ENCODE measurements at regions not wholly inside any gene's neighbourhood (a gene's known extent, or its start where the extent isn't known, plus 50 kb on each side); places are given as distances from the start of the nearest gene placed in this dataset.

DNA sequence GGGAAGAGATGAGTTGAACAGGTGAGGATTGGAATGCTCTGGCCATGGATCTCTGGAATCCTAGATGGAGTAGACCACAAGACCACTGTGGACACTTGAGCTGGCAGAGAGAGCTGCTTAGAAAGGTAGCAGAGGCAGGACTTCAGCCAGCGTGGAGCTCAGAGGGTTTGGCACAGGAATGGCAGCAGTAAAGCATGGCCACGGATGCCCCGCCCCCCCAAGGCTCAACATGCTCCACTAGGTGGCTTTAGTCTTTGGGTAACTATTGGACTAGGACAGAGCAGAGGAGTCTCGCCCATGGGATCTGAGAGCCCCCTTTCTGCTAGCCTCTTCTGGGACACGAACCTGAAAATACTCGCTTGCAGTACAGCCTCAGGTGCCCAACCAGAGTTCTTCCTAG, 150.1 kb upstream of the NEIL3 start:
- no peak overlapping the region for H2AFZ ChIP-seq (ENCODE audit: low read depth, low read length)
- H3K4me2 ChIP-seq (ENCODE audit: low read length), result no peak overlapping the region
- no peaks in the 10 kb centered on the region for H3K4me1 ChIP-seq (ENCODE audit: low read length)
- TF ChIP-seq EZH2phosphoT487 (IDR thresholded peaks at IDR 0.05; ENCODE audit: low read depth), result no peak
- TF ChIP-seq CTCF (IDR thresholded peaks at IDR 0.05; ENCODE audit: low read depth, low read length), result no peak
- H3K9me3 ChIP-seq (ENCODE audit: insufficient read depth, low read length), result no peaks in the 10 kb centered on the region
- no peaks in the 10 kb centered on the region for H3K36me3 ChIP-seq (replicated peaks; ENCODE audit: low read depth, low read length)
- no peak overlapping the region for H3K9ac ChIP-seq (ENCODE audit: low read length)
- H3K79me2 ChIP-seq (ENCODE audit: low read length), result no peaks in the 10 kb centered on the region
- H3K4me3 ChIP-seq (ENCODE audit: low read length), result no peak overlapping the region
- no peak overlapping the region for H3K27ac ChIP-seq (ENCODE audit: low read length)
- H3K27me3 ChIP-seq (ENCODE audit: low read depth, low read length), result no peaks in the 10 kb centered on the region
- no peaks in the 10 kb centered on the region for H4K20me1 ChIP-seq (ENCODE audit: insufficient read depth, low read length)

GRCh38 chr4:177161781-177162180, 147.9 kb upstream of the NEIL3 start:
- TF ChIP-seq EZH2phosphoT487 (IDR thresholded peaks at IDR 0.05; ENCODE audit: low read depth), result no peak
- TF ChIP-seq CTCF (IDR thresholded peaks at IDR 0.05; ENCODE audit: low read depth, low read length), result no peak
- Histone ChIP-seq H3K4me3 (ENCODE audit: low read length) (no peak overlapping the region), H3K4me2 (ENCODE audit: low read length) (no peak overlapping the region), H3K9me3 (ENCODE audit: insufficient read depth, low read length) (no peaks in the 10 kb centered on the region), H3K4me1 (ENCODE audit: low read length) (no peaks in the 10 kb centered on the region), H4K20me1 (ENCODE audit: insufficient read depth, low read length) (no peaks in the 10 kb centered on the region), H3K27me3 (ENCODE audit: low read depth, low read length) (no peaks in the 10 kb centered on the region), H3K27ac (ENCODE audit: low read length) (no peak overlapping the region), H3K36me3 (replicated peaks; ENCODE audit: low read depth, low read length) (no peaks in the 10 kb centered on the region), H3K79me2 (ENCODE audit: low read length) (no peaks in the 10 kb centered on the region), H2AFZ (ENCODE audit: low read depth, low read length) (no peak overlapping the region), H3K9ac (ENCODE audit: low read length) (no peak overlapping the region)

DNA sequence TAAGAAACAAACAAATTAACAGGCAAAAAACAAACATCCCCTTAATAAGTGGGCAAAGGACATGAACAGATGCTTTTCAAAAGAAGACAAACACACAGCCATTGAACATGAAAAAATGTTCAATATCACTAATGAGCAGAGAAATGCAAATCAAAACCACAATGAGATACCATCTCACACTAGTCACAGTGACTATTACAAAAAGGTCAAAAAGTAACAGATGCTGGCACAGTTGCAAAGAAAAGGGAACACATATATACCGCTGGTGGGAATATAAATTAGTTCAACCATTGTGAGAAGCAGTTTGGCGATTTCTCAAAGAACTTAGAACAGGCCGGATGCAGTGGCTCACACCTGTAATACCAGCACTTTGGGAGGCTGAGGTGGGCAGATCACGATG, 146.1 kb upstream of the NEIL3 start:
- Histone ChIP-seq H4K20me1 (ENCODE audit: insufficient read depth, low read length) (no peaks in the 10 kb centered on the region), H3K79me2 (ENCODE audit: low read length) (no peaks in the 10 kb centered on the region), H3K27ac (ENCODE audit: low read length) (no peak overlapping the region), H3K4me3 (ENCODE audit: low read length) (no peak overlapping the region), H3K4me1 (ENCODE audit: low read length) (no peaks in the 10 kb centered on the region), H3K9ac (ENCODE audit: low read length) (no peak overlapping the region), H3K9me3 (ENCODE audit: insufficient read depth, low read length) (no peaks in the 10 kb centered on the region), H3K4me2 (ENCODE audit: low read length) (no peak overlapping the region), H2AFZ (ENCODE audit: low read depth, low read length) (no peak overlapping the region), H3K36me3 (replicated peaks; ENCODE audit: low read depth, low read length) (no peaks in the 10 kb centered on the region), H3K27me3 (ENCODE audit: low read depth, low read length) (no peaks in the 10 kb centered on the region)
- no peak for TF ChIP-seq EZH2phosphoT487 (IDR thresholded peaks at IDR 0.05; ENCODE audit: low read depth)
- TF ChIP-seq CTCF (IDR thresholded peaks at IDR 0.05; ENCODE audit: low read depth, low read length), result no peak

DNA sequence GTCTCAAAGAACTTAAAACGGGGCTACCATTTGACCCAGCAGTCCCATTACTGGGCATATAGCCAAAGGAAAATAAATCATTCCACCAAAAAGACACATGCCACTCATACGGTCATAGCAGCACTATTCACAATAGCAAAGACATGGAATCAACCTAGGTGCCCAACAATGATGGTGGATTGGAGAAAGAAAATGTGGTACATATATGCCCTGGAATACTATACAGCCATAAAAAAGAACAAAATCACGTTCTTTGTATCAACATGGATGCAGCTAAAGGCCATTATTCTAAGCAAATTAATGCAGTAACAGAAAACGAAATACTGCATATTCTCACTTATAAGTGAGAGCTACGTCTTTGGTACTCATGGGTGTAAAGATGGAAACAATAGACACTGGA, 138.1 kb upstream of the NEIL3 start:
- no peaks in the 10 kb centered on the region for H3K36me3 ChIP-seq (replicated peaks; ENCODE audit: low read depth, low read length)
- H3K9ac ChIP-seq (ENCODE audit: low read length), result no peak overlapping the region
- no peaks in the 10 kb centered on the region for H3K27me3 ChIP-seq (ENCODE audit: low read depth, low read length)
- H3K27ac ChIP-seq (ENCODE audit: low read length), result no peak overlapping the region
- no peaks in the 10 kb centered on the region for H4K20me1 ChIP-seq (ENCODE audit: insufficient read depth, low read length)
- no peak overlapping the region for H2AFZ ChIP-seq (ENCODE audit: low read depth, low read length)
- no peaks in the 10 kb centered on the region for H3K79me2 ChIP-seq (ENCODE audit: low read length)
- H3K4me1 ChIP-seq (ENCODE audit: low read length), result no peaks in the 10 kb centered on the region
- no peak overlapping the region for H3K4me2 ChIP-seq (ENCODE audit: low read length)
- no peaks in the 10 kb centered on the region for H3K9me3 ChIP-seq (ENCODE audit: insufficient read depth, low read length)
- TF ChIP-seq EZH2phosphoT487 (IDR thresholded peaks at IDR 0.05; ENCODE audit: low read depth) (no peak), CTCF (IDR thresholded peaks at IDR 0.05; ENCODE audit: low read depth, low read length) (no peak)
- H3K4me3 ChIP-seq (ENCODE audit: low read length), result no peak overlapping the region
